ENCODE measurements at regions not wholly inside any gene's neighbourhood (a gene's known extent, or its start where the extent isn't known, plus 50 kb on each side); places are given as distances from the start of the nearest gene placed in this dataset.

- H3K36me3 ChIP-seq (replicated peaks; ENCODE audit: low read depth, low read length), result no peaks in the 10 kb centered on the region
- no peaks in the 10 kb centered on the region for H4K20me1 ChIP-seq (ENCODE audit: insufficient read depth, low read length)
- H3K79me2 ChIP-seq (ENCODE audit: low read length), result no peaks in the 10 kb centered on the region
- no peak overlapping the region for H3K4me2 ChIP-seq (ENCODE audit: low read length)
- H3K9me3 ChIP-seq (ENCODE audit: insufficient read depth, low read length), result no peaks in the 10 kb centered on the region
- no peaks in the 10 kb centered on the region for H3K27me3 ChIP-seq (ENCODE audit: low read depth, low read length)
- TF ChIP-seq EZH2phosphoT487 (IDR thresholded peaks at IDR 0.05; ENCODE audit: low read depth) (no peak), CTCF (IDR thresholded peaks at IDR 0.05; ENCODE audit: low read depth, low read length) (no peak)
- H3K27ac ChIP-seq (ENCODE audit: low read length), result no peak overlapping the region
- H3K4me3 ChIP-seq (ENCODE audit: low read length), result no peak overlapping the region
- no peaks in the 10 kb centered on the region for H3K4me1 ChIP-seq (ENCODE audit: low read length)
- H3K9ac ChIP-seq (ENCODE audit: low read length), result no peak overlapping the region
- H2AFZ ChIP-seq (ENCODE audit: low read depth, low read length), result no peak overlapping the region
Measured at GRCh38 chr7:70935854-70936253, 196.1 kb upstream of the GALNT17 start.

GRCh38 chr7:70937424-70937823, 194.5 kb upstream of the GALNT17 start:
- H3K9ac ChIP-seq (ENCODE audit: low read length), result no peak overlapping the region
- no peak overlapping the region for H3K4me3 ChIP-seq (ENCODE audit: low read length)
- no peaks in the 10 kb centered on the region for H3K4me1 ChIP-seq (ENCODE audit: low read length)
- no peaks in the 10 kb centered on the region for H3K9me3 ChIP-seq (ENCODE audit: insufficient read depth, low read length)
- no peaks in the 10 kb centered on the region for H3K27me3 ChIP-seq (ENCODE audit: low read depth, low read length)
- H4K20me1 ChIP-seq (ENCODE audit: insufficient read depth, low read length), result no peaks in the 10 kb centered on the region
- TF ChIP-seq CTCF (IDR thresholded peaks at IDR 0.05; ENCODE audit: low read depth, low read length), result no peak
- no peak for TF ChIP-seq EZH2phosphoT487 (IDR thresholded peaks at IDR 0.05; ENCODE audit: low read depth)
- no peak overlapping the region for H3K27ac ChIP-seq (ENCODE audit: low read length)
- H3K79me2 ChIP-seq (ENCODE audit: low read length), result no peaks in the 10 kb centered on the region
- H3K36me3 ChIP-seq (replicated peaks; ENCODE audit: low read depth, low read length), result no peaks in the 10 kb centered on the region
- no peak overlapping the region for H2AFZ ChIP-seq (ENCODE audit: low read depth, low read length)
- no peak overlapping the region for H3K4me2 ChIP-seq (ENCODE audit: low read length)

- Histone ChIP-seq H3K4me1 (ENCODE audit: low read length) (no peaks in the 10 kb centered on the region), H3K4me3 (ENCODE audit: low read length) (no peak overlapping the region), H3K27me3 (ENCODE audit: low read depth, low read length) (no peaks in the 10 kb centered on the region), H2AFZ (ENCODE audit: low read depth, low read length) (no peak overlapping the region), H3K27ac (ENCODE audit: low read length) (no peak overlapping the region), H3K4me2 (ENCODE audit: low read length) (no peak overlapping the region), H3K9me3 (ENCODE audit: insufficient read depth, low read length) (no peaks in the 10 kb centered on the region), H4K20me1 (ENCODE audit: insufficient read depth, low read length) (no peaks in the 10 kb centered on the region), H3K36me3 (replicated peaks; ENCODE audit: low read depth, low read length) (no peaks in the 10 kb centered on the region), H3K79me2 (ENCODE audit: low read length) (no peaks in the 10 kb centered on the region), H3K9ac (ENCODE audit: low read length) (no peak overlapping the region)
- no peak for TF ChIP-seq CTCF (IDR thresholded peaks at IDR 0.05; ENCODE audit: low read depth, low read length)
- no peak for TF ChIP-seq EZH2phosphoT487 (IDR thresholded peaks at IDR 0.05; ENCODE audit: low read depth)
Measured at GRCh38 chr7:70940597-70940996, 191.3 kb upstream of the GALNT17 start.

GRCh38 chr7:70942791-70943190, 189.2 kb upstream of the GALNT17 start:
- Histone ChIP-seq H3K27me3 (ENCODE audit: low read depth, low read length) (no peaks in the 10 kb centered on the region), H3K79me2 (ENCODE audit: low read length) (no peaks in the 10 kb centered on the region), H3K27ac (ENCODE audit: low read length) (no peak overlapping the region), H3K9ac (ENCODE audit: low read length) (no peak overlapping the region), H2AFZ (ENCODE audit: low read depth, low read length) (no peak overlapping the region), H3K4me3 (ENCODE audit: low read length) (no peak overlapping the region), H3K4me1 (ENCODE audit: low read length) (no peaks in the 10 kb centered on the region), H3K4me2 (ENCODE audit: low read length) (no peak overlapping the region), H4K20me1 (ENCODE audit: insufficient read depth, low read length) (no peaks in the 10 kb centered on the region), H3K9me3 (ENCODE audit: insufficient read depth, low read length) (no peaks in the 10 kb centered on the region), H3K36me3 (replicated peaks; ENCODE audit: low read depth, low read length) (no peaks in the 10 kb centered on the region)
- TF ChIP-seq CTCF (IDR thresholded peaks at IDR 0.05; ENCODE audit: low read depth, low read length) (no peak), EZH2phosphoT487 (IDR thresholded peaks at IDR 0.05; ENCODE audit: low read depth) (no peak)
